Endothelial cell (in vitro differentiated cells): ENCODE measurements at regions not wholly inside any gene's neighbourhood (a gene's known extent, or its start where the extent isn't known, plus 50 kb on each side); places are given as distances from the start of the nearest gene placed in this dataset.
A peak's percentile ranks its signal among the peaks of the same experiment; 100 is the strongest.

ENCODE experiments used
- DNase-seq: peaks from one replicate; pipeline ENCODE4 v3.0.0; 2021; ENCODE audit warnings: low spot score
- H3K27ac Mint-ChIP-seq: one replicate; pipeline ENCODE4 v1.8.0; 2021; ENCODE audit warnings: mixed read lengths, inconsistent platforms; ENCODE audit not compliant: unreplicated experiment
- H3K27me3 Mint-ChIP-seq: one replicate; pipeline ENCODE4 v1.8.0; 2021; ENCODE audit warnings: mild to moderate bottlenecking, moderate library complexity, mixed read lengths, inconsistent platforms; ENCODE audit not compliant: unreplicated experiment
- H3K36me3 Mint-ChIP-seq: one replicate; pipeline ENCODE4 v1.8.0; 2021; ENCODE audit warnings: mild to moderate bottlenecking, low read depth, mixed read lengths, inconsistent platforms; ENCODE audit not compliant: unreplicated experiment
- H3K4me1 Mint-ChIP-seq: one replicate; pipeline ENCODE4 v1.8.0; 2021; ENCODE audit warnings: mild to moderate bottlenecking, mixed read lengths, inconsistent platforms; ENCODE audit not compliant: unreplicated experiment
- H3K4me3 Mint-ChIP-seq: one replicate; pipeline ENCODE4 v1.8.0; 2021; ENCODE audit warnings: mild to moderate bottlenecking, mixed read lengths, inconsistent platforms; ENCODE audit not compliant: unreplicated experiment
- H3K9me3 Mint-ChIP-seq: one replicate; pipeline ENCODE4 v1.8.0; 2021; ENCODE audit warnings: mixed read lengths, inconsistent platforms; ENCODE audit not compliant: unreplicated experiment
- TF ChIP-seq, protein P1 (sequence below): fragments of 200-600 bp; sonication (generic); IDR thresholded peaks from one replicate; pipeline ENCODE4 v1.5.0; 2021; ENCODE audit warnings: antibody characterized with exemption; ENCODE audit not compliant: unreplicated experiment

DNA sequence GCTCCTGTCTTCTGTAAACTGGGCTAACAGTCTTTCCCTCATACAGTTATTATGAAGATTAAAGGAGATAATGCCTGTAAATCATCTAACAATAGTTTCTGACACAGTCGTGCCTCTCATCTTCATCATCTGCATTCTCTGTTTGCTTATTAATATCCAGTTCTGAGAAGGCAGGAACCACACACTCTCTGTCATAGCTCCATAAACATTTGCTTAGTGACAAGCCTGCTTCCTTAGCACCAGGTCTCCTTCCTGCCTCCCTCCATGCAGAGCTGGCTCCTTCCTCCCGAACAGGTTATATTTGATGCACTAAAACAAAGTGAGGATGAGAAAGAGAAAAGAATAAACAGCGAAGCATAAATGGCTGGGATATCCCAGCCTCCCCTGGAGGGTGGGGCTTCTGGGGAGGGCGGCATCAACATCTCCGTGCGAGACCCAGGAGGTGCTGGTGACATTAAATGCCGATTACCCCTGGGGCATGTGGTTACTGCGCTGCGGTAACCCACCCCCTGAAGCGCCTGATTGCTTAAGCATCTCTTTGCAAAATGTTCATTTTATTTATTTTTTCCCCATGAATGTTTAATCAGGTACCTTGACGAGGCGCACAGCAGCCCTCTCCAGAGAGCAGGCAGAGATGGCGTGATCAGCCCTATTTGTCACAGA lies 404.9 kb downstream of the NXPE2 start:
- Mint-ChIP-seq H3K4me1 (peaks cover 21% of the 10 kb centered on the region), H3K9me3 (no peaks in the 10 kb centered on the region), H3K27me3 (no peaks in the 10 kb centered on the region), H3K4me3 (no peak overlapping the region), H3K36me3 (no peaks in the 10 kb centered on the region), H3K27ac (peak overlapping the region; percentile 72)
- TF ChIP-seq, protein P1, sequence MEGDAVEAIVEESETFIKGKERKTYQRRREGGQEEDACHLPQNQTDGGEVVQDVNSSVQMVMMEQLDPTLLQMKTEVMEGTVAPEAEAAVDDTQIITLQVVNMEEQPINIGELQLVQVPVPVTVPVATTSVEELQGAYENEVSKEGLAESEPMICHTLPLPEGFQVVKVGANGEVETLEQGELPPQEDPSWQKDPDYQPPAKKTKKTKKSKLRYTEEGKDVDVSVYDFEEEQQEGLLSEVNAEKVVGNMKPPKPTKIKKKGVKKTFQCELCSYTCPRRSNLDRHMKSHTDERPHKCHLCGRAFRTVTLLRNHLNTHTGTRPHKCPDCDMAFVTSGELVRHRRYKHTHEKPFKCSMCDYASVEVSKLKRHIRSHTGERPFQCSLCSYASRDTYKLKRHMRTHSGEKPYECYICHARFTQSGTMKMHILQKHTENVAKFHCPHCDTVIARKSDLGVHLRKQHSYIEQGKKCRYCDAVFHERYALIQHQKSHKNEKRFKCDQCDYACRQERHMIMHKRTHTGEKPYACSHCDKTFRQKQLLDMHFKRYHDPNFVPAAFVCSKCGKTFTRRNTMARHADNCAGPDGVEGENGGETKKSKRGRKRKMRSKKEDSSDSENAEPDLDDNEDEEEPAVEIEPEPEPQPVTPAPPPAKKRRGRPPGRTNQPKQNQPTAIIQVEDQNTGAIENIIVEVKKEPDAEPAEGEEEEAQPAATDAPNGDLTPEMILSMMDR, result no peak
- no peak for DNase-seq

DNA sequence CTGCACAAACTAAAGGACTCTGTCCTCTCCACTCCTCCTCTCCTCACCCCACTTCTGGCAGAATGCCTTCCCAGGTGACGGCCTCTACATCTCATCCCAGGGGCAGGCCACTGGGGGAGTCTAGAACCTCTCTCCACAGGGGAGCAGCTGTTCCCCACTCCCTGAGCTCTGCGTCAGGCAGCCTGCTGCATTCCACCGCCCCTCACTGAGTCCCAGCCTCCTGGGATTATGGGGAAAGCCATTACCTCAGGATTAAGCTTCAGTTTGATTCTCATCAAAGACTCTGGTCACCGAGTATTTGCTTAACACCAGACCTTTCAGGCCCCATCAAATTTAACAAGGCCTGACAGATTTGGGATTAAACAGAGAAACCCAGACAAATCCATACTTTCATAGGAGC lies 405.9 kb downstream of the NXPE2 start:
- Mint-ChIP-seq H3K9me3 (no peaks in the 10 kb centered on the region), H3K36me3 (no peaks in the 10 kb centered on the region), H3K27me3 (no peaks in the 10 kb centered on the region), H3K4me1 (peaks cover 21% of the 10 kb centered on the region), H3K27ac (no peak overlapping the region), H3K4me3 (no peak overlapping the region)
- no peak for DNase-seq
- TF ChIP-seq, protein P1, result no peak

DNA sequence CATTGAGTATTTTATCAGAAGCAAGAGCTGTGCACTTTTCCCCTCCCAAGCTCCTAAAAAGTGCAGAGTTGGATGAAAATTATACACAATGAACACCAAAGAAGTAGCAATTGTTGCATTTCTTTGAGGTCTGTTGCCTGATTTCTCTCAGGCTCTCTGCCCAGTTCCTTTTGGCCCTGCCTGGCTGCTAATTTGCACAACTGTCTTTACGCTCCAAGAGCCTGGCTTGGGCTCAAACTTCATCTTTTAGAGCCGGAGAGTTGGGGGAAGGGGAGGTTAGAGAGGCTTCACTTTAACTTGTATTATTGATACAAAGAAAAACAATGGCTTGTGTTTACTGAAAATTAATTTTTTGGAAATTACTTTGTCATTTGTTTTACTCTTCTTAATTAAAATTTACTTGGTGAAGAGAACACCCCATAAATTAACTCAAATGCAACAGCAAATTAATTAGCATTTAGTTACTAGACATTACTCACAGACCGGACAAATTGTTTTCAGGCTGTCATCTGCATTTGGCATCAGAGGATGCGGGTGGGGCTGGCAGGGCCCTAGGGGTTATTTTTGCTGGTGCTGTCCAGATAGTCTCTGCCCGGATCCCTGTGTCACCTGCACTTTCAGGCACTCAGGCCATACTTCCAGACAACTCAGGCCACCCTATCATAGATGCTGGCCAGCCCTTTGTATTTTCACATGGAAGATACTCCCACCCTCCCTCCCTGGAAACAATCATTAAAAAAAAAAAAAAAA lies 407.3 kb downstream of the NXPE2 start:
- no peak overlapping the region for H3K4me3 Mint-ChIP-seq
- no peaks in the 10 kb centered on the region for H3K27me3 Mint-ChIP-seq
- H3K36me3 Mint-ChIP-seq, result no peaks in the 10 kb centered on the region
- H3K27ac Mint-ChIP-seq, result no peak overlapping the region
- TF ChIP-seq, protein P1, result no peak
- H3K4me1 Mint-ChIP-seq, result peaks cover 21% of the 10 kb centered on the region
- H3K9me3 Mint-ChIP-seq, result no peaks in the 10 kb centered on the region
- DNase-seq, result no peak

DNA sequence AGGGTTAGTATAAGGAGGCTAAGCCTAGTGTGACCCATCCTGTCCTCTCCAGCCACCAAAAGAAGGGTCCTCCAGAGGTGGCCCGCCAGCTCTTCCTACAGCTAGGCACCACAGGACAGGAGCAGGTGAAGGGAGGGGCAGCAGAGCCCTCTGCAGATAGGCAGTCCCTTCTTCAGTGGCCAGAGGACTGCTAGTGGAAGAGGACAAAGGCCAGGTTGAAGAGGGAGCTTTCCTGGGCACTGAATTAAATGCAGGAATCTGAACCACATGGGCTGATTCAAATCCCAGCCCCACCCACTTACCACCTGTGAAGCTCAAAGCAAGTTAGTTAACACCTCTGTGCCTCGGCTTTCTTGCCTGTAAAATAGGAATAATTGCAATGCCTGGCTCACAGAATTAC lies 409.5 kb downstream of the NXPE2 start:
- Mint-ChIP-seq H3K27me3 (no peaks in the 10 kb centered on the region), H3K4me3 (no peak overlapping the region), H3K27ac (no peak overlapping the region), H3K4me1 (peaks cover 18% of the 10 kb centered on the region), H3K36me3 (no peaks in the 10 kb centered on the region), H3K9me3 (no peaks in the 10 kb centered on the region)
- TF ChIP-seq, protein P1, result no peak
- DNase-seq, result no peak

DNA sequence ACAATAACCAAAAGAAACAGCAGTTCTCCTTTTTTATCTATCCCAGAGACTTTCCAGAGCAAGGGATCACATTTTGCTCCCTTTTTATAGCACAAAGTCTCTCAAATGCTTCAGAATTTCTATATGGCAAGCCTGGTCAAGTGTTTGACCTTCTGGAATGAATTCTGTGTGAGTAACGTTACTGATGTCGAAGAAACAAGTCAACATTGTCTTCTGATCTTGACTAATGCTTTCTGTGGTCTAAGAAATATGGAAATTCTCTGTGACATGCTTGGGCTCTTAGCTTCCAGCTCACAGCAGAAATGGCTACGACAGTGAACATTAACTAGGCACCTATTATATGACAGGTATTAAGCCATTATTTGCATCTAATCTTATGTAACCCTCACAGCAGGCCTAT lies 411.7 kb downstream of the CADM1 start:
- Mint-ChIP-seq H3K36me3 (no peaks in the 10 kb centered on the region), H3K9me3 (no peaks in the 10 kb centered on the region), H3K27ac (no peak overlapping the region), H3K27me3 (no peaks in the 10 kb centered on the region), H3K4me3 (no peak overlapping the region), H3K4me1 (no peaks in the 10 kb centered on the region)
- TF ChIP-seq, protein P1, result no peak
- no peak for DNase-seq
